ENCODE measurements at regions not wholly inside any gene's neighbourhood (a gene's known extent, or its start where the extent isn't known, plus 50 kb on each side); places are given as distances from the start of the nearest gene placed in this dataset.

DNA sequence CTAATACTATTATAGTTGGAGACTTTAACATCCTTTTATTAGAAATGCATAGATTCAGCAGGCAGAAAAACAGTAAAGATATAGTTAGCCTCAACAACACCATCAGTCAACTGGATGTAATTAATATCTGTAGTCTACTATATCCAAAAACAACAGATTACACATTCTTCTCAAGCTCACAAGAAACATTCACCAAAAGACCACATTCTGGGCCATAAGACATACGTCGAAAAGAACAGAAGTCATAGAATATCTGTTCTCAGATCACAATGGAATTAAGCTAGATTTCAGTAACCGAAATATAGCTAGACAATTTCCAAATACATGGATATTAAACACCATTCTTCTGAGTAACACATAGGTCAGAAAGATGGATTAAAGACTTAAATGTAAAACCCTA, 336.6 kb upstream of the RPS23 start (continued):
- TF ChIP-seq POLR2AphosphoS5 (IDR thresholded peaks at IDR 0.05; ENCODE audit: low read depth, low read length) (no peak), POLR2A (IDR thresholded peaks at IDR 0.05; ENCODE audit: control extremely low read depth in 1 of 2, low read depth in 2 of 2, low read length in 2 of 2) (no peak), SIX5 (IDR thresholded peaks at IDR 0.05; ENCODE audit: low read depth, low read length) (no peak), JUND (IDR thresholded peaks at IDR 0.05; ENCODE audit: low read length) (no peak), NRF1 (IDR thresholded peaks at IDR 0.05; ENCODE audit: low read depth, low read length) (no peak)

Measured in H1 (cell line).